HUDEP-2 (cell line): ENCODE measurements at regions not wholly inside any gene's neighbourhood (a gene's known extent, or its start where the extent isn't known, plus 50 kb on each side); places are given as distances from the start of the nearest gene placed in this dataset.

Experiments used
- DNase-seq, 76 experiments: peaks; one replicate each; lab custom pipeline; 2025; ENCODE audit not compliant: unreplicated experiment in 76 of 76; lab: John Stamatoyannopoulos, UW

DNA sequence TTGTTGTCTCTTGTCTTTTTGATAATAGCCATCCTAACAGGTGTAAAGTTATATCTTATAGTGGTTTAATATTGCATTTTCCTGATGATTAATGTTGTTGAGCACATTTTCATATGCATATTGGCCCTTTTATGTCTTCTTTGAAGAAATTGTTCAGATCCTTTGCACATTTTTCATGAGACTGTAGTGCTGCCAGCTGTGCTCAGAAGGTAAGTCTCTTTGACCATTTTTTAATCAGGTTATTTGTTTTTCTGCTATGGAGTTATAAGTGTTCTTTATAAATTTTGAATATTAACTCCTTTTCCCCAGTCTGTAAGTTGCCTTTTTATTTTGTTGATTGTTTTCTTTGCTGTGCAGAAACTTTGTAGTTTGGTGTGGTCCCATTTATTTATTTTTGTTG lies 55.8 kb upstream of the ZNF184 start:
- no peak for DNase-seq
